HEK293 (cell line): ENCODE measurements at regions not wholly inside any gene's neighbourhood (a gene's known extent, or its start where the extent isn't known, plus 50 kb on each side); places are given as distances from the start of the nearest gene placed in this dataset.

Experiments
- CTCF ChIA-PET: fragments of 350-600 bp; formaldehyde crosslinking; extraction: SDS; loops from one replicate; lab custom pipeline; 2021; ENCODE audit warnings: antibody characterized with exemption; lab: Yijun Ruan, JAX
- POLR2A ChIA-PET: fragments of 300-600 bp; formaldehyde crosslinking; extraction: SDS; loops from one replicate; lab custom pipeline; 2020; ENCODE audit warnings: antibody characterized with exemption, inconsistent platforms; lab: Yijun Ruan, JAX
- H3K27ac ChIP-seq: fragments of 200-500 bp; sonication (Bioruptor generic); 2 replicates; pipeline ENCODE4 v1.5.1; 2014; ENCODE audit warnings: low read depth, low read length, control low read depth, inconsistent platforms; ENCODE audit errors: extremely low read depth
- H3K36me3 ChIP-seq, 2 experiments: fragments of 200-500 bp in 1 of 2; sonication (Bioruptor generic) in 1 of 2; 1 replicate in 1 of 2; 2 replicates in 1 of 2; pipeline ENCODE4 v1.5.1; 2014 to 2017; ENCODE audit warnings: inconsistent platforms in 2 of 2, low read length in 2 of 2; ENCODE audit not compliant: control insufficient read depth in 2 of 2, insufficient read depth in 1 of 2
- H3K4me1 ChIP-seq: fragments of 200-500 bp; sonication (Bioruptor generic); 2 replicates; pipeline ENCODE4 v1.5.1; 2014; ENCODE audit warnings: mild to moderate bottlenecking, low read length, inconsistent platforms; ENCODE audit not compliant: control insufficient read depth, insufficient read depth
- H3K4me3 ChIP-seq: 2 replicates; pipeline ENCODE4 v1.5.1; 2011; ENCODE audit warnings: low read depth, mild to moderate bottlenecking, control low read depth, low read length, moderate library complexity
- H3K9me3 ChIP-seq: fragments of 200-500 bp; sonication (Bioruptor generic); 2 replicates; pipeline ENCODE4 v1.5.1; 2014; ENCODE audit warnings: low read depth, low read length, inconsistent platforms; ENCODE audit not compliant: control insufficient read depth, insufficient read depth
- ATF2 ChIP-seq: fragments of 450-650 bp; formaldehyde crosslinking; IDR thresholded peaks from 2 replicates; pipeline ENCODE4 v1.5.1; 2016; ENCODE audit warnings: missing biosample characterization, missing genetic modification characterization, low read depth
- EGR2 ChIP-seq: fragments of 450-650 bp; formaldehyde crosslinking; IDR thresholded peaks from 2 replicates; pipeline ENCODE4 v1.5.1; 2016; ENCODE audit warnings: low read depth, missing biosample characterization, missing genetic modification characterization
- GLI2 ChIP-seq: fragments of 450-650 bp; formaldehyde crosslinking; IDR thresholded peaks from 2 replicates; pipeline ENCODE4; 2017; ENCODE audit warnings: missing biosample characterization, missing genetic modification characterization, low read depth, borderline replicate concordance
- KLF16 ChIP-seq: fragments of 450-650 bp; formaldehyde crosslinking; IDR thresholded peaks from 2 replicates; pipeline ENCODE4 v1.5.1; 2017; ENCODE audit warnings: missing biosample characterization, missing genetic modification characterization
- SP7 ChIP-seq: fragments of 450-650 bp; formaldehyde crosslinking; IDR thresholded peaks from 2 replicates; pipeline ENCODE4 v1.5.1; 2016; ENCODE audit warnings: missing biosample characterization, missing genetic modification characterization
- ZBTB49 ChIP-seq: fragments of 450-650 bp; formaldehyde crosslinking; IDR thresholded peaks from 2 replicates; pipeline ENCODE4 v1.5.1; 2016; ENCODE audit warnings: missing biosample characterization, missing genetic modification characterization, low read depth
- ZFHX2 ChIP-seq: fragments of 450-650 bp; formaldehyde crosslinking; conservative IDR thresholded peaks from 2 replicates; pipeline ENCODE4 v1.5.1; 2016; ENCODE audit warnings: missing biosample characterization, missing genetic modification characterization
- ZNF174 ChIP-seq: fragments of 450-650 bp; formaldehyde crosslinking; IDR thresholded peaks from 2 replicates; pipeline ENCODE4 v1.5.0; 2017; ENCODE audit warnings: missing biosample characterization, mild to moderate bottlenecking, missing genetic modification characterization
- ZNF239 ChIP-seq: fragments of 450-650 bp; formaldehyde crosslinking; IDR thresholded peaks from 2 replicates; pipeline ENCODE4 v1.5.1; 2016; ENCODE audit warnings: missing biosample characterization, missing genetic modification characterization
- ZNF302 ChIP-seq: fragments of 450-650 bp; formaldehyde crosslinking; IDR thresholded peaks from 2 replicates; pipeline ENCODE4 v1.5.1; 2016; ENCODE audit warnings: missing biosample characterization, missing genetic modification characterization, low read depth
- ZNF341 ChIP-seq: fragments of 450-650 bp; formaldehyde crosslinking; IDR thresholded peaks from 2 replicates; pipeline ENCODE4; 2016; ENCODE audit warnings: low read depth, missing biosample characterization, missing genetic modification characterization
- ZNF48 ChIP-seq: fragments of 450-650 bp; formaldehyde crosslinking; IDR thresholded peaks from 2 replicates; pipeline ENCODE4 v1.5.1; 2016; ENCODE audit warnings: missing biosample characterization, missing genetic modification characterization
- ZNF518A ChIP-seq: fragments of 450-650 bp; formaldehyde crosslinking; conservative IDR thresholded peaks from 2 replicates; pipeline ENCODE4 v1.5.1; 2016; ENCODE audit warnings: low read depth, missing biosample characterization, missing genetic modification characterization

- no peak for TF ChIP-seq ATF2 (tag by site-specific recombination)
- no peak for TF ChIP-seq SP7 (tag by site-specific recombination)
Measured at GRCh38 chr3:10596746-10597448, 91.5 kb upstream of the ATP2B2 start (continued).

- H3K4me1 ChIP-seq, result no peaks in the 10 kb centered on the region
- TF ChIP-seq ZNF239 (tag by site-specific recombination) (no peak), ATF2 (tag by site-specific recombination) (peak; percentile 55; the same call in 1 of the 2 replicates), ZNF518A (tag by site-specific recombination) (no peak), ZNF174 (no peak), KLF16 (no peak), ZNF341 (tag by site-specific recombination) (no peak)
- no peak overlapping the region for H3K4me3 ChIP-seq
- ChIA-PET POLR2A (no interaction called here), CTCF (interaction anchor here (0.6 kb wide), 1 partner anchor 603 kb away, joined by 4 read pairs; no protein-coding TSS in a partner anchor)
- no peak overlapping the region for H3K27ac ChIP-seq
- no peaks in the 10 kb centered on the region for H3K9me3 ChIP-seq
- no peaks in the 10 kb centered on the region for H3K36me3 ChIP-seq
Measured at GRCh38 chr3:10597733-10598132, 92.3 kb upstream of the ATP2B2 start.

GRCh38 chr3:10599017-10599416, 93.6 kb upstream of the ATP2B2 start:
- ChIA-PET POLR2A (interaction anchor here (0.6 to 1.0 kb wide), 2 partner anchors 14 to 151 kb away, joined by 3 read pairs; no protein-coding TSS in a partner anchor), CTCF (interaction anchor here (0.8 to 1.4 kb wide), 3 partner anchors 14 to 278 kb away, joined by 3 read pairs; no protein-coding TSS in a partner anchor)
- TF ChIP-seq EGR2, result peak; percentile 72
- no peak for TF ChIP-seq GLI2
- TF ChIP-seq ZFHX2, result peak; percentile 68; the same call in 1 of the 2 replicates
- H3K4me1 ChIP-seq, result no peaks in the 10 kb centered on the region
- H3K36me3 ChIP-seq, result no peaks in the 10 kb centered on the region
- no peak overlapping the region for H3K27ac ChIP-seq
- H3K9me3 ChIP-seq, result no peaks in the 10 kb centered on the region
- no peak overlapping the region for H3K4me3 ChIP-seq

- Histone ChIP-seq H3K4me3 (no peak overlapping the region), H3K36me3 (no peaks in the 10 kb centered on the region), H3K9me3 (no peaks in the 10 kb centered on the region), H3K27ac (no peak overlapping the region), H3K4me1 (no peaks in the 10 kb centered on the region)
- TF ChIP-seq ZNF48 (tag by site-specific recombination) (no peak), ZNF302 (tag by site-specific recombination) (no peak), ZBTB49 (tag by site-specific recombination) (no peak)
- CTCF ChIA-PET, result interaction anchor here (0.9 to 1.4 kb wide), 3 partner anchors 14 to 278 kb away, joined by 3 read pairs; no protein-coding TSS in a partner anchor
- POLR2A ChIA-PET, result interaction anchor here (0.6 to 1.0 kb wide), 2 partner anchors 14 to 152 kb away, joined by 3 read pairs; no protein-coding TSS in a partner anchor
Measured at GRCh38 chr3:10599444-10599843, 94.1 kb upstream of the ATP2B2 start.
